ENCODE measurements at regions not wholly inside any gene's neighbourhood (a gene's known extent, or its start where the extent isn't known, plus 50 kb on each side); places are given as distances from the start of the nearest gene placed in this dataset.

DNA sequence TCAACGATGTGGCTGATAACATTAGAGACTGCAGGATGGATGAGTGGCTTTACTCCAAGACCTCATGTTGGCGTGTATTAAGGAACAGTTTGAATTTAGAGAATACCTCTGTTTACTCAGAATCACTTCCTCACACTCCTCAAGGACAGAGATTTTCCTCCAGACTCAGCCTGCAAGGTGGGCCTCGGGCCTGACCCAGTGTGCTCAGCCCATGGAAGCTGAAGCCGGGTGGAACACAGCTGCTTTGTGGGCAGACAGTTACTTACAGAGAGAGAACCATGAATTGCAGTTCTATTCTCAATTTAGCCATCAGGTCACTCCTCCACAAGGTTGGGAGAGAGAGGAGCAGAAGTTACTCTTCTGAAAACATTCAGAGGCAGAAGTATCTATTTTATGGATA, 135.8 kb downstream of the SNX19 start:
- DNase-seq: no peak

DNA sequence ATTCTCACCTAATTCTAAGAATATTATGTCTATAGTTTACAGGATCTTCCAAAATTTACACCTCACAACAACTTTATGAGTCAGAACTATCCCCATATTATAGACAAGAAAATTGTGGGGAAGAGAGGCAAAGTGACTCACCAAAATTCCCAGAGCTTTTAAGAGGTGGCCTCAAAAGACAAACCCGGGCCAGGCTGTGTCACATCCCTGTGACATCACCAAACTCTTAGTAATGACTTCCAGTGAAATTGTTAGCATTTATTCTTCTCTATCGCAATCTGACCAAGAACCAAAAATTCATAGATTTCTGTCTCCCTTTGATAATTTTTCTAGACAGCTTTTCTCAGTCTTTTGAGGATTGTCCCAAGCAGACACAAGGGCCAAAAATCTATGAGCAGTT, 134.3 kb downstream of the SNX19 start:
- DNase-seq: no peak

- DNase-seq: no peak
Measured at GRCh38 chr11:130782361-130783222, 133.7 kb downstream of the SNX19 start.

- DNase-seq: no peak
Measured at GRCh38 chr11:130783323-130783722, 133.0 kb downstream of the SNX19 start.

GRCh38 chr11:130785380-130786116, 130.7 kb downstream of the SNX19 start:
- DNase-seq: no peak

- no peak for DNase-seq
Measured at GRCh38 chr11:130786586-130786985, 129.7 kb downstream of the SNX19 start.

DNA sequence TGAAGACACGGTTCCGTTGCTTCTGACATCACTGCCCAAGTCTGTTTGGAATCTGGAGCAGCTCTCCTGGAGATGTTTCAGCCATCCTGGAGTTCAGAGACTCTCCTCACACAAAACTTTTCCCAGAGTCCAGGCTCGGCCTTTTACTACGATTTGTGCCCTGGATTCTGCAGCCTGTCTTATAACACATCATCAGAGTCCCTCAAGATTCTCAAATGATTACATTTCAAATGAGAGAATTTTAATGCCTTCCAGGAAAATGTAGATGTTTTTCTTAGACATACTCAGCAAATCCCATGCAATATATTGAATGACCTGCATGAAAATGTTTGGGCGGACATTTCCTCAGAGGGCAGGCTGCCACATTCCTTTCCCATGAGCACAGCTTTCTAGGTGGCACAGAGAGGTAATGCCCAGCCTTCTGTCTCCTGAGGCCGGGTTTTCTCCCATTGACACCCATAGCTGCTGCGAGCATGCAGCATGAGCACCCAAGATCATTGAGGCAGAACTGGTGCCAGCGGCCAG, 129.1 kb downstream of the SNX19 start:
- DNase-seq: no peak

- no peak for DNase-seq
Measured at GRCh38 chr11:130787973-130788570, 128.2 kb downstream of the SNX19 start.

DNA sequence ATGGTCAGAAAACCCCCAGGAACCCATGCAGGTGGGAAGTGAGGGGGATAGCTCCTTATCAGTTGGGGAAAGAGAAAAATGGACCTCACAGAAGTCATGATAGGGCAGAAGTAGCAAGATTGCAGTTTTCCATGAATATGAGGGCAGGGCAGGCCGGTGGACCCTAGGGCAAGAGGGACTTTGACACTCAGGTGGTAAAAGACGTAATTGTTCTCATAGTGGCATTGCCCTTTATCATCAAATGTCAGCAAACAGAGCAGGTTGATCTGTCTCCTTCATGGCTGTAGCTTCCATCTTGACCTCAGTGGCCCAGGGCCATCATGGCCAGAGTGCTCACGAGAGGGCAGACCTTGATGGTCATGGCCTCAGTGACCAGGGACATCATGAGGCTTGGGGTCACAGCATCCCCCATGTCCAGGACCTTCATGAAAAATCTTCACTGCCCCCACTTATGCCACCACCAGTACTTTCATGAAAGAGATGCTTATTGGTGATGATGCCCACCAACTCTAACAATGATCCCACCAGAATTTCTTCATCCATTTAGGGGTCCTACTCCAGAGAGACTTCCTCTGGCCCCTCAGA, 127.1 kb downstream of the SNX19 start:
- DNase-seq: no peak

DNA sequence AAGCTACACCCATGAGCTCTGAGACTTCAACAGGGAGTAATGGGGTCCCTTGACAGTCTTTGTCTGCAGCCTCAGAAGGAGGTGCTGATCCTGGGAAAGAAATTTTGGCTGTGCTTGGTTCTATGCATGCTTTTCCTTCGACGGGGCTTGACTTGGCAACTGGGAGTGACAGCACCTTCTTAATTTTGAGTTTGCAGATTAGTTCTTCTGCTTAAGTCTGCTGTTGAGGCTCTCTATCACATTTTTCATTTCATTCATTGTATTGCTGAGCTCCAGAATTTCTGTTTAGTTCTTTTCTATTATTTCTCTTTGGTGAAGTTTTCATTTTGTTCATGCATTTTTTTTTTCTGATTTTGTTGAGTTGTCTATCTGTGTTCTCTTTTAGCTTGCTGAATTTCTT, 125.6 kb downstream of the SNX19 start:
- DNase-seq: no peak

GRCh38 chr11:130792772-130793171, 123.5 kb downstream of the SNX19 start:
- no peak for DNase-seq

GRCh38 chr11:130796828-130797227, 119.5 kb downstream of the SNX19 start:
- no peak for DNase-seq

- no peak for DNase-seq
Measured at GRCh38 chr11:130798280-130798679, 118.0 kb downstream of the SNX19 start.

GRCh38 chr11:130798801-130799200, 117.5 kb downstream of the SNX19 start:
- DNase-seq: no peak

DNA sequence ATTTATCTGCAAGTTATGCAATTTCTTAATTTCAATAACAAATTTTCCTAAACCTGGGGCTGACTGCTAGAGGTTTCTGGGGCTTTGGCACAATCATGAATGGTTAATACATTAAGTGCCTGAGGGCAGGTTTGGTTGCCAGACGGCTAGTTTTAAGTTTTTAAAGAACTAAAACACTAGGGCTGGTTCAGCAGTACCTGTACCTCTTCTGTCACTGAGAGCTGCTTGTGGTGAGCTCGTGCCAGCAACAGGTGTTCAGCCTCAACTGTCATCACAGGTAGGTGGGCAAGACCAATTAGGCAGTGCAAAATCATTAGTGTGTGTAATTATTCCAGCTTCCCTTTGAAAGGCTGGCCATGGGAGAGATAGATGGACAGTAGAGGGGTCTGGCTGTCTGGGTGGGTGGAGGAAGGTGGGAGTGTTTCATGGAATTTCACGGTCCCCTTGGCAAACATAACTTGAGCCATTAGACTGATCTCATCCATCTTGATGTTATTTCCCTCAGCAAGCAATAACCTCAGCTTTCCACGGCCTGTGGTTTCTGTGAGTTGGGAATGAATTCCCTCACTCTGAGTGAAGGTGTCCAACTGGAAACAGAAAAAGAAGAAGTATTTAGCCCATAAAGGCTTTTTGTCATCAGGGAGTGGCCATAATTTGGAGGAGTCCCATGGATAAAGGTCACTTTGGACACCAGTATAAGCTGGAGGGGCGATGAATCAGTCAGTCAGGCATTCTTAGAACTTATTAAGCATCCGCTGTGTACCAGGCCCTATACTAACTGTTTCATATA, 114.8 kb downstream of the SNX19 start:
- no peak for DNase-seq

GRCh38 chr11:130802567-130802966, 113.7 kb downstream of the SNX19 start:
- DNase-seq: no peak

DNA sequence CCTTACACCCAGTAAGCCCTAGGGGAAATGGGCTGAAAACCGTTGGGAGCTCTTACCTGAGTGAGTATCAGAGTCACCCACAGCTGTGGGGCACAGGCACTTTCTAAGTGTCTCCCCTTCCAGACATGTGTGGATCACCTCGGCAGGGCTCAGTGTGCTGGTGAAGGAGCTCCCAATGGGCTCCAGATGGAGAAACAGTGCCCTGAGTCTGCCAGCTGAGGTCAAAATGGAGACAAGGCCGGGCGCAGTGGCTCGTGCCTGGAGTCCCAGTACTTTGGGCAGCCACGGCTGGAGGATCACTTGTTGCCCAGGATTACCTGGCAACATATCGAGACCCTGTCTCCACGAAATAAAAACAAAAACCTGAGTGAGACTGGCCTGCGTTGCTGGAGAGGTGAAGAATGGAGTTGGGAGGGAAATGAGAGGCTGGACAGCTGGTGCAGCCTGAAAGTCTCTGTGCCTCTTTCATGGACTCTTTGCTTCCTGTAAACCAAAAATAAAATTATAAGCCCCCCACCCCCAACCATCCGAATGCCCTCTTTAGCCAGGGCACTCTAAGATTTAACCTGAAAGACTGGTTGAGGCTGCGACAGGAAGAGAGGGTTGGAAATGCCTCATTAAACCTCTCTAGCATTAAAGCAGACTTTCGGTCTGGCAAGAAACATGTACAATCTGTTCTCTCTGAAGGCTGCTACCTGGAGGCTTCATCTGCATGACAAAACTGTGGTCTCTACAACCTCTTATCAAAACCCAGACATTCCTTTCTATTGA, 111.8 kb downstream of the SNX19 start:
- DNase-seq: no peak

- DNase-seq: no peak
Measured at GRCh38 chr11:130806746-130807145, 109.5 kb downstream of the SNX19 start.

- DNase-seq: no peak
Measured at GRCh38 chr11:130808541-130808940, 107.7 kb downstream of the SNX19 start.

DNA sequence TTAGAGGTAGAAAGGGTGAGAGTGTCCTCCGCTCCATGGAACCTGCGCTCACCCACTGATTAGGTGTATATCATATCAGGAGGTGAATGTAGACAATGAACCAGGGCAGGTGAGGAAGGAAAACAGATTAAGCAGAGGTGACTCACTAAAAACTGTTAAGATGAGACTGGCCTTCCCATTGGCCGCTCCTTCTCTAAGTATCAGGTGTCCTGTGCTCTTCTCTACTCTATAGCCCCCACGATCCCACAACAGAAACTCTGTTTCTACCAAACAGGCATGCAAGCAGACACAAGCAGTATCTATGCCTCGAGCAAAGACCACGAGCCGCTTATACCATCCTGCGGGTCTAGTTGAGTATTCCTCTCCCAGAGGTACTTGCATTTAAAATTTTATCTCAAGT, 103.1 kb downstream of the SNX19 start:
- DNase-seq: no peak

- DNase-seq: no peak
Measured at GRCh38 chr11:130813638-130814037, 102.6 kb downstream of the SNX19 start.

All from NCI-H2171 (cell line).